ENCODE measurements at regions not wholly inside any gene's neighbourhood (a gene's known extent, or its start where the extent isn't known, plus 50 kb on each side); places are given as distances from the start of the nearest gene placed in this dataset.

GRCh38 chr15:66963710-66964109 is 101.7 kb upstream of the SMAD3 start:
- no peaks in the 10 kb centered on the region for H3K9me3 Mint-ChIP-seq (ENCODE audit: low read depth)
- H3K36me3 Mint-ChIP-seq (ENCODE audit: insufficient read depth): no peaks in the 10 kb centered on the region
- H3K4me1 Mint-ChIP-seq (ENCODE audit: low read depth): no peaks in the 10 kb centered on the region
- TF ChIP-seq CTCF (IDR thresholded peaks at IDR 0.05; ENCODE audit: unreplicated experiment): no peak
- no peak overlapping the region for H3K4me3 Mint-ChIP-seq (ENCODE audit: low read depth)
- DNase-seq (ENCODE audit: low spot score, unreplicated experiment): no peak
- peaks cover 10% of the 10 kb centered on the region for H3K27me3 Mint-ChIP-seq
- H3K27ac Mint-ChIP-seq: no peak overlapping the region

GRCh38 chr15:66964111-66964738 is 101.2 kb upstream of the SMAD3 start:
- Mint-ChIP-seq H3K36me3 (ENCODE audit: insufficient read depth) (no peaks in the 10 kb centered on the region), H3K27ac (no peak overlapping the region), H3K4me1 (ENCODE audit: low read depth) (no peaks in the 10 kb centered on the region), H3K4me3 (ENCODE audit: low read depth) (no peak overlapping the region), H3K9me3 (ENCODE audit: low read depth) (no peaks in the 10 kb centered on the region), H3K27me3 (peaks cover 10% of the 10 kb centered on the region)
- DNase-seq (ENCODE audit: low spot score, unreplicated experiment): no peak
- TF ChIP-seq CTCF (IDR thresholded peaks at IDR 0.05; ENCODE audit: unreplicated experiment): no peak

- no peaks in the 10 kb centered on the region for H3K36me3 Mint-ChIP-seq (ENCODE audit: insufficient read depth)
- H3K9me3 Mint-ChIP-seq (ENCODE audit: low read depth): no peaks in the 10 kb centered on the region
- TF ChIP-seq CTCF (IDR thresholded peaks at IDR 0.05; ENCODE audit: unreplicated experiment): no peak
- peaks cover 8% of the 10 kb centered on the region for H3K27me3 Mint-ChIP-seq
- no peak overlapping the region for H3K27ac Mint-ChIP-seq
- no peak for DNase-seq (ENCODE audit: low spot score, unreplicated experiment)
- no peak overlapping the region for H3K4me3 Mint-ChIP-seq (ENCODE audit: low read depth)
- H3K4me1 Mint-ChIP-seq (ENCODE audit: low read depth): no peaks in the 10 kb centered on the region
Observed at GRCh38 chr15:66964791-66965190, 100.6 kb upstream of the SMAD3 start.

- Mint-ChIP-seq H3K4me1 (ENCODE audit: low read depth) (no peaks in the 10 kb centered on the region), H3K36me3 (ENCODE audit: insufficient read depth) (no peaks in the 10 kb centered on the region), H3K9me3 (ENCODE audit: low read depth) (no peaks in the 10 kb centered on the region), H3K27ac (no peak overlapping the region), H3K27me3 (peaks cover 7% of the 10 kb centered on the region), H3K4me3 (ENCODE audit: low read depth) (no peak overlapping the region)
- DNase-seq (ENCODE audit: low spot score, unreplicated experiment): no peak
- TF ChIP-seq CTCF (IDR thresholded peaks at IDR 0.05; ENCODE audit: unreplicated experiment): no peak
Observed at GRCh38 chr15:66965201-66965900, 100.1 kb upstream of the SMAD3 start.

- no peak overlapping the region for H3K4me3 Mint-ChIP-seq (ENCODE audit: low read depth)
- H3K4me1 Mint-ChIP-seq (ENCODE audit: low read depth): no peaks in the 10 kb centered on the region
- H3K36me3 Mint-ChIP-seq (ENCODE audit: insufficient read depth): no peaks in the 10 kb centered on the region
- no peak for DNase-seq (ENCODE audit: low spot score, unreplicated experiment)
- H3K27me3 Mint-ChIP-seq: peaks cover 7% of the 10 kb centered on the region
- TF ChIP-seq CTCF (IDR thresholded peaks at IDR 0.05; ENCODE audit: unreplicated experiment): peak; percentile 45
- H3K9me3 Mint-ChIP-seq (ENCODE audit: low read depth): no peaks in the 10 kb centered on the region
- H3K27ac Mint-ChIP-seq: no peak overlapping the region
Observed at GRCh38 chr15:66966256-66966655, 99.1 kb upstream of the SMAD3 start.

Data from progenitor cell of endocrine pancreas (in vitro differentiated cells).